ENCODE measurements at regions not wholly inside any gene's neighbourhood (a gene's known extent, or its start where the extent isn't known, plus 50 kb on each side); places are given as distances from the start of the nearest gene placed in this dataset.

DNA sequence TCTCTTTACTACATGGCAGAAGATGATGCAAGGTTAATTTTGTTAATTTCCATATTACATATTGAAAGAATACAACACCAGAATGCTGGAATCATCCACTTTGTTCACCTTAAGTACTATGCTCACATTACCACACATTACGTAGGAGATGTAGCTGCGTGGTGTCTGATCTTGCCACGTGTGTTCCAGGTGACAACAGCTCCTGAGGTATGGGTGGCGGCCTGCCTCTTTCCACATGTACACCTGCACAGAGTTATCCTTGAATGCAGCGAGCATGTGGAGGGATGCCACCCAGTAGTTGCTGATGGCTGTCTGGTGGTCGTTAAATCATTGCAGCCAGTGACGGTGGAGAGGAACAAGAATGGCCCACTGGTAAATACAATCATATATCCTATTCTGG lies 740.5 kb upstream of the EEF2KMT start:
- H3K4me1 ChIP-seq (ENCODE audit: control insufficient read depth, insufficient read depth, low read length) = no peaks in the 10 kb centered on the region
- POLR2A ChIA-PET = no interaction called here
- no peak overlapping the region for H3K27ac ChIP-seq (ENCODE audit: extremely low read depth, low read depth, low read length)
- no peak overlapping the region for H3K4me3 ChIP-seq (ENCODE audit: low read depth, low read length)
- H3K36me3 ChIP-seq (ENCODE audit: control insufficient read depth in 2 of 2, insufficient read depth in 1 of 2, low read length in 2 of 2) = no peaks in the 10 kb centered on the region
- CTCF ChIA-PET = no interaction called here
- TF ChIP-seq ZFP41 (tag by site-specific recombination; IDR thresholded peaks at IDR 0.05; ENCODE audit: borderline replicate concordance) (no peak), ZNF138 (tag by site-specific recombination; IDR thresholded peaks at IDR 0.05; ENCODE audit: borderline replicate concordance) (no peak)
- no peaks in the 10 kb centered on the region for H3K9me3 ChIP-seq (ENCODE audit: control insufficient read depth, insufficient read depth, low read depth, low read length)

DNA sequence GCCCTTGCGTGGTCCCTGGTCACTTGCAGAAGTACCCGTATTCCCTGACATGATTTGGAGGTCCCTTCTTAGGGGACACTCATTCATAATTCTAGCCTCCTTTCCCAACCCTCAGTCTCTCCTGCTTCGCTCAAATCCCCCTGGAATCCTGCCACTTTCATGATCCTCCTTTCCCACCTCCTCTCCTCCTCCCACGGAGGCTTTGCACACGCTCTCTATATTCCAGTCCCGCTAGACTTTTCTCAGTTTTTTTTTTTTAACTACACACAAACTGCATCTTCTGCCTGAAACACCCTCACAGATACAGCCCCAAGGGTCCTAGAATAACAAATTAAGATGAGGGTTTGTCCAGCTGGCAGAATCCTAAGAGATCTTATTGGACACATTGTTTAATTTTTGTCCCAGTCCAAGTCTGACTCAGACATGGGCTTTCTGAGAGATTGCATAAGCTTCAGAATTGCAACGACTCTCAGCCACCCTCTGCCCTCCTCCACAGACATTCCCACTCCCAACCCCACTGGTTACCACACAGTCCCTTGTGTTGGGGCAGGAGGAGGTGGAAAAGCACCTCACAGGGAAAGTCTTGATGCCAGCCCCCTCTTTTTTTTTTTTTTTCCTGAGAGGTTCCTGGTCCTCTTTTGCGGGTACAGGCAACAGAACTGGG lies 739.5 kb upstream of the EEF2KMT start:
- CTCF ChIA-PET = no interaction called here
- no peak overlapping the region for H3K27ac ChIP-seq (ENCODE audit: extremely low read depth, low read depth, low read length)
- TF ChIP-seq ZNF223 (tag by site-specific recombination; IDR thresholded peaks at IDR 0.05) (no peak), ZFHX2 (tag by site-specific recombination; conservative IDR thresholded peaks at IDR 0.05) (0 out of 2 replicates have a peak, but pooled peaks have one; percentile 14)
- no peaks in the 10 kb centered on the region for H3K4me1 ChIP-seq (ENCODE audit: control insufficient read depth, insufficient read depth, low read length)
- POLR2A ChIA-PET = no interaction called here
- H3K36me3 ChIP-seq (ENCODE audit: control insufficient read depth in 2 of 2, insufficient read depth in 1 of 2, low read length in 2 of 2) = no peaks in the 10 kb centered on the region
- H3K4me3 ChIP-seq (ENCODE audit: low read depth, low read length) = no peak overlapping the region
- no peaks in the 10 kb centered on the region for H3K9me3 ChIP-seq (ENCODE audit: control insufficient read depth, insufficient read depth, low read depth, low read length)

DNA sequence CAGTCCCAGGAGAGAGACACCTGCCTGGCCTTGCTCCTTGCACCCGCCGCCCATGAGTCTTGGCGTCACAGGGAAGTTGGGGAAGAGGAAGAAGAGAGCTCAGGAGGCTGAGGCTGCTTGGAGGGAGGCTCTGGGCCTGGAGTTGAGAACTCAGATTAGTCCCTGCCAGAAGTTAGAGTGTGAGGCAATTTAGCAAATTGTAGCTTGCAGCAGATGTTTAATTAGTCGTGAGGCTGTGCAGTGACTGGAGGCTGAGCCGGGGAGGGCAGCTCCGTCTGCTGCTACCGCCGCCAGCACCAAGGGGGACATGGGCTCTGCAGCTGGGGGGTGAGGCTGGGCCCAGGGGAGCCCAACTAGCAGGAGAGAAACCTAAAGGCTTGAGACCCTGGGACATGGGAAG lies 738.3 kb upstream of the EEF2KMT start:
- no peak overlapping the region for H3K4me3 ChIP-seq (ENCODE audit: low read depth, low read length)
- H3K9me3 ChIP-seq (ENCODE audit: control insufficient read depth, insufficient read depth, low read depth, low read length) = no peaks in the 10 kb centered on the region
- CTCF ChIA-PET = no interaction called here
- POLR2A ChIA-PET = no interaction called here
- TF ChIP-seq ZNF791 (tag by site-specific recombination; IDR thresholded peaks at IDR 0.05) (no peak), ZNF623 (tag by site-specific recombination; IDR thresholded peaks at IDR 0.05) (no peak), ZNF585B (tag by site-specific recombination; IDR thresholded peaks at IDR 0.05) (no peak), ZNF292 (tag by site-specific recombination; IDR thresholded peaks at IDR 0.05; ENCODE audit: borderline replicate concordance, low read depth) (no peak), ZNF677 (tag by site-specific recombination; IDR thresholded peaks at IDR 0.05) (no peak), OSR2 (tag by site-specific recombination; IDR thresholded peaks at IDR 0.05) (no peak), MEIS1 (CRISPR knock-in tag; IDR thresholded peaks at IDR 0.05; ENCODE audit: borderline replicate concordance) (no peak), ZBTB48 (tag by site-specific recombination; IDR thresholded peaks at IDR 0.05) (no peak), ZNF76 (tag by site-specific recombination; IDR thresholded peaks at IDR 0.05; ENCODE audit: borderline replicate concordance, low read depth) (no peak), SALL2 (tag by site-specific recombination; IDR thresholded peaks at IDR 0.05; ENCODE audit: borderline replicate concordance) (no peak), ZNF37A (tag by site-specific recombination; IDR thresholded peaks at IDR 0.05) (no peak), TCF7L2 (IDR thresholded peaks at IDR 0.05; ENCODE audit: borderline replicate concordance, low read depth, low read length) (no peak), ZBTB1 (tag by site-specific recombination; IDR thresholded peaks at IDR 0.05) (no peak)
- TF ChIP-seq, protein P1, sequence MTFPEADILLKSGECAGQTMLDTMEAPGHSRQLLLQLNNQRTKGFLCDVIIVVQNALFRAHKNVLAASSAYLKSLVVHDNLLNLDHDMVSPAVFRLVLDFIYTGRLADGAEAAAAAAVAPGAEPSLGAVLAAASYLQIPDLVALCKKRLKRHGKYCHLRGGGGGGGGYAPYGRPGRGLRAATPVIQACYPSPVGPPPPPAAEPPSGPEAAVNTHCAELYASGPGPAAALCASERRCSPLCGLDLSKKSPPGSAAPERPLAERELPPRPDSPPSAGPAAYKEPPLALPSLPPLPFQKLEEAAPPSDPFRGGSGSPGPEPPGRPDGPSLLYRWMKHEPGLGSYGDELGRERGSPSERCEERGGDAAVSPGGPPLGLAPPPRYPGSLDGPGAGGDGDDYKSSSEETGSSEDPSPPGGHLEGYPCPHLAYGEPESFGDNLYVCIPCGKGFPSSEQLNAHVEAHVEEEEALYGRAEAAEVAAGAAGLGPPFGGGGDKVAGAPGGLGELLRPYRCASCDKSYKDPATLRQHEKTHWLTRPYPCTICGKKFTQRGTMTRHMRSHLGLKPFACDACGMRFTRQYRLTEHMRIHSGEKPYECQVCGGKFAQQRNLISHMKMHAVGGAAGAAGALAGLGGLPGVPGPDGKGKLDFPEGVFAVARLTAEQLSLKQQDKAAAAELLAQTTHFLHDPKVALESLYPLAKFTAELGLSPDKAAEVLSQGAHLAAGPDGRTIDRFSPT (tag by site-specific recombination; IDR thresholded peaks at IDR 0.05) = no peak
- H3K4me1 ChIP-seq (ENCODE audit: control insufficient read depth, insufficient read depth, low read length) = no peaks in the 10 kb centered on the region
- no peak overlapping the region for H3K27ac ChIP-seq (ENCODE audit: extremely low read depth, low read depth, low read length)
- H3K36me3 ChIP-seq (ENCODE audit: control insufficient read depth in 2 of 2, insufficient read depth in 1 of 2, low read length in 2 of 2) = no peaks in the 10 kb centered on the region

DNA sequence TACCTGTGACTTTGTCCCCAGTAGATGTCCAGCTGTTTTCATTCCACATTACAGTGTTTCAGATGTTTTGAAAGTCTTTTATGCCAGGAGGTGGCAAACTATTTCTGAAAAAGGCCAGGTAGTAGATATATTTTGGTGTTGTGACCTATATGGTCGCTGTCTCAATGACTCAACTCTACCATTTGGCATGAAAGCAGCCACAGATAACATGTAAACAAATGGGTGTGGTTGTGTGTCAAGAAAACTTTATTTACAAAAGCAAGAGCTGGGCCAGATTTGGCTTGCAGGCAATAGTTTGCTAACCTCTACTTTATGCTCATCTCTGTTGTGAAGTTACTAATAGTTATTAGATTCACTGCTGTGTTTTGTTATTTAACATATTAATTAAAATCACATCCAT lies 728.7 kb upstream of the EEF2KMT start:
- no peaks in the 10 kb centered on the region for H3K36me3 ChIP-seq (ENCODE audit: control insufficient read depth in 2 of 2, insufficient read depth in 1 of 2, low read length in 2 of 2)
- POLR2A ChIA-PET = no interaction called here
- no peak overlapping the region for H3K4me3 ChIP-seq (ENCODE audit: low read depth, low read length)
- CTCF ChIA-PET = interaction anchor here (0.7 kb wide), 1 partner anchor 325 kb away, joined by 3 read pairs; no protein-coding TSS in a partner anchor
- no peaks in the 10 kb centered on the region for H3K9me3 ChIP-seq (ENCODE audit: control insufficient read depth, insufficient read depth, low read depth, low read length)
- no peaks in the 10 kb centered on the region for H3K4me1 ChIP-seq (ENCODE audit: control insufficient read depth, insufficient read depth, low read length)
- no peak overlapping the region for H3K27ac ChIP-seq (ENCODE audit: extremely low read depth, low read depth, low read length)
- TF ChIP-seq TCF7L2 (IDR thresholded peaks at IDR 0.05; ENCODE audit: borderline replicate concordance, low read depth, low read length) (no peak), OSR2 (tag by site-specific recombination; IDR thresholded peaks at IDR 0.05) (no peak), ZNF433 (tag by site-specific recombination; IDR thresholded peaks at IDR 0.05; ENCODE audit: low read depth) (no peak), ZNF626 (tag by site-specific recombination; IDR thresholded peaks at IDR 0.05) (no peak), ZNF202 (tag by site-specific recombination; IDR thresholded peaks at IDR 0.05; ENCODE audit: borderline replicate concordance) (no peak), EGR2 (tag by site-specific recombination; IDR thresholded peaks at IDR 0.05; ENCODE audit: low read depth) (no peak), ZNF544 (tag by site-specific recombination; IDR thresholded peaks at IDR 0.05) (no peak), ZBTB7A (tag by site-specific recombination; IDR thresholded peaks at IDR 0.05; ENCODE audit: low read depth) (no peak), ZNF292 (tag by site-specific recombination; IDR thresholded peaks at IDR 0.05; ENCODE audit: borderline replicate concordance, low read depth) (no peak), ZNF777 (tag by site-specific recombination; IDR thresholded peaks at IDR 0.05; ENCODE audit: borderline replicate concordance) (no peak)
- TF ChIP-seq, protein P2, sequence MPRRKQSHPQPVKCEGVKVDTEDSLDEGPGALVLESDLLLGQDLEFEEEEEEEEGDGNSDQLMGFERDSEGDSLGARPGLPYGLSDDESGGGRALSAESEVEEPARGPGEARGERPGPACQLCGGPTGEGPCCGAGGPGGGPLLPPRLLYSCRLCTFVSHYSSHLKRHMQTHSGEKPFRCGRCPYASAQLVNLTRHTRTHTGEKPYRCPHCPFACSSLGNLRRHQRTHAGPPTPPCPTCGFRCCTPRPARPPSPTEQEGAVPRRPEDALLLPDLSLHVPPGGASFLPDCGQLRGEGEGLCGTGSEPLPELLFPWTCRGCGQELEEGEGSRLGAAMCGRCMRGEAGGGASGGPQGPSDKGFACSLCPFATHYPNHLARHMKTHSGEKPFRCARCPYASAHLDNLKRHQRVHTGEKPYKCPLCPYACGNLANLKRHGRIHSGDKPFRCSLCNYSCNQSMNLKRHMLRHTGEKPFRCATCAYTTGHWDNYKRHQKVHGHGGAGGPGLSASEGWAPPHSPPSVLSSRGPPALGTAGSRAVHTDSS (tag by site-specific recombination; IDR thresholded peaks at IDR 0.05) = no peak

Measured in HEK293 (cell line).